Activated CD4-positive, CD25-positive, alpha-beta regulatory T cell treated with anti-CD3 and anti-CD28 coated beads, Interleukin-2, amount 50 U/mL, for 16 hours (primary cell): ENCODE measurements at regions not wholly inside any gene's neighbourhood (a gene's known extent, or its start where the extent isn't known, plus 50 kb on each side); places are given as distances from the start of the nearest gene placed in this dataset.
"Not testable (repeated sequence)": the region's sequence is repeated elsewhere in the genome, so short reads cannot be mapped to it uniquely, and the experiment has no call there.

Source experiments
- DNase-seq: peaks from one replicate; pipeline ENCODE4 v3.0.0-alpha.2; 2020; ENCODE audit warnings: low read depth, low spot score

DNA sequence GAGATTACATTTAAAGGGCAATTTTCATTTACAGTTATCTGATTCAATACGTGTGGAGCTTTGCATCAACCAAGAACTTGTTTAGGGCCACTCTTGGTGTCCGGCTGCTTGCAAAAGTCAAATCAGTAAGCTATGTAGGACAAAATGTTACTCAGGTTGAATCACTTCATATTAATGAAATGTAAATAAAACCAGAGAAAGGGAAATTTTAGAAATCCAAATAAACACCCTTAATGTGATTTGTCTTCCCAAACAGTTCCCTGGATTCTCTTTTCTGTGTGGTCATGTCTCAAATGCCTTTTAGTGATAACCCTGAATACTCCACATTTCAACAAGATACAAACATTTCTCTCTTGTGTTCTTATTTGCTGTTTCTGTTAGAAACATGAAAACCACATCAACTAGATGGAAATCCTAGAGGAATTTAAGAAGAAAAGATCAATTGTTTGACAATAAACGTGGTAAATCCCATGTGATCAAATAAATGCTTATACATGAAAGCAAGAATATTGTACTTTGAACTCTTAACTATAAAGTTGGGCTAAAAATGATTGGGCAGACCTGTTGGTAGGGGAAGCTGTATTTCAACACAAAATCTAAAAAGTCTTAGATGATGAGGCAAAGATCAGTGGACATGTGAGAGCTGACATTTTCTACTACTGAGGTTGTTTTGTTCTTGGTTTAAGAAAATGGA, 101.3 kb downstream of the CDC42EP3 start:
- DNase-seq = no peak

DNA sequence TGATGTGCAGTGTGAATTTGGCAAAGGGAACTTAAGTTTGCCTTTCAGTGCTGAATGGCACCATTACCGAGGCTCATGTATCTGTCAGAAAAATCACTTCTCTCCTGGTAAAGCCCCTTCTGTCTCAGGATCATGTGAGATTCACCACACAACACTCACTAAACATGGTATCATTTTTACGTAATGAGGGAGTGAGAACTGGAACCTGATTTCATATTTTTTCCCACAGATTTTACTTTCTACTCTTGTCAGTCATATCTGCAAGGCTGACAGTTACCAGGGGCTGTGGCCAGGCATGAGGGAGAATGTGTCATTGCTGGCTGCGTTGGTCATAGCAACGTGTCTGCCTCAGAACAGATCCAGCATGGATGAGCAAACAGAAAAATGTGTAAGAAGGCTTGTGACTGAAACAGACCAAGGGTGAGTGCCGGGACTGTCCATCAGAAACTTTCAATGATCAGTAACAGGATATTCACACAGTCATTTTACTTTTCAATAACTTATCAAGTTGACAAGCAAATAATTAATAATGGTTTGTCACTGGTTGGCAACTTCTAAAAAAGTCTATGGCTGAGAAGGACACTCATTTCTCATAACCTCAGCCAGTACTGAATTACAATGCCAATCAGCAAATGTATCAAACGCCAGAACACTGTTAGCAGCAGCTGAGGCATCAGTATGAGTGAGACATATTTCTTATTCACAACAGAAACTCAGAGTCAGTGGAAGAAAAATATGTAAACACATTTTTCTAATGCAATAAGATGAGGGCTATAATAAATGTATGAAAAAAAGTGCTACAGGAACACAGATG, 100.5 kb downstream of the CDC42EP3 start:
- no peak for DNase-seq

DNA sequence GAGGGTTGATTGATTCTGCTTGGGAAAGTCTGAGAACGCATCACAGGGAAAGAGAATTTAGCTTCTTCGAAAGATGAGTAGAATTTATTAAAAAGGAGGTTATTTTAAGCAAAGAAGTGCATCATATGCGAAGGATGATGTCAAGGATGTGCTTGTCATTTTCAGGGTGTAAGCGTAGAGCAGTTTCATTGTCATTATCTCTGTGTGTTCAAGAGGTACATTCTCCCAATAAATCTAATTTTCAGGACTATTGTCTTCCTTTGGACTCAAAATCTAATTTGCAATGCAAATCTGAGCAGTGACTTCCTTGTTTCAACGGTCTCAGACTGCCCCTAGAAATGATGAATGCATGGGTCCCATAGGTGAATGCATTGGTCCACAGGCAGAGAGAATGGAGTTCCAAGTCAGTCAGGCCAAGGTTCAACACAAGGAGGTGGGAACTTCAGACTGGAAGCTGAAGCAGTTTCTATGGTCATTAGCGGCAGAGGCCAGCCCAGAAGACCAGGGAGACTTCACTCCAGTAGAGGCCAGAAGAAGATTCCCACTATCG, 99.8 kb downstream of the CDC42EP3 start:
- no peak for DNase-seq

- DNase-seq = no peak
Measured at GRCh38 chr2:37573451-37574388, 97.7 kb downstream of the CDC42EP3 start.

DNA sequence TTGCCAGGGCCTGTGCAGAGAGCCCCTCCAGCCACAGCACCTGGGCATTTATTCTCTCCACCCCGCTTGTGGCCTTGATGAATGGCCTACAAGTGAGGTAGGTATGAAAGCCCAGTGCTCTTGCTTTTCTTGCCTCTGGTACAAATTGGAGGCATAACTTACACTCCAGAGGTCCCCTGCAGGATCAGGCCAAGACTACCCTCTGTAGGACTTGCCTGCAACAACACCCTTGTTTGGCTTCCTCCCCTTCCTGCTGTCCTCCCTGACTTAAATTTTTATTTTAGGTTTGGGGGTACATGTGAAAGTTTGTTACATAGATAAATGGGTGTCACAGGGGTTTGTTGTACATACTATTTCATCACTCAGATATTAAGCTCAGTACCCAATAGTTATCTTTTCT, 95.7 kb downstream of the CDC42EP3 start:
- no peak for DNase-seq

DNA sequence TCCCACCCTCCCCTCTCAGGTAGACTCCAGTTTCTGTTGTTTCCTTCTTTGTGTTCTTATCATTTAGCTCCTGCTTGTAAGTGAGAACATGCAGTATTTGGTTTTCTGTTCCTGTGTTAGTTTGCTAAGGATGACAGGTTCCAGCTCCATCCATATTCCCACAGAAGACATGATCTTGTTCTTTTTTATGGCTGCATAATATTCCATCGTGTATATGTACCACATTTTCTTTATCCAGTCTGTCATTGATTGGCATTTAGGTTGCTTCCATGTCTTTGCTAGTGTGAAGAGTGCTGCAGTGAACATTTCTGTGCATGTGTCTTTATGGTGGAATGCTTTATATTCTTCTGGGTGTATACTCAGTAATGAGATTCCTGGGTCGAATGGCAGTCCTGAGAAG, 95.2 kb downstream of the CDC42EP3 start:
- DNase-seq = not testable (repeated sequence)

- no peak for DNase-seq
Measured at GRCh38 chr2:37576831-37577230, 94.6 kb downstream of the CDC42EP3 start.

DNA sequence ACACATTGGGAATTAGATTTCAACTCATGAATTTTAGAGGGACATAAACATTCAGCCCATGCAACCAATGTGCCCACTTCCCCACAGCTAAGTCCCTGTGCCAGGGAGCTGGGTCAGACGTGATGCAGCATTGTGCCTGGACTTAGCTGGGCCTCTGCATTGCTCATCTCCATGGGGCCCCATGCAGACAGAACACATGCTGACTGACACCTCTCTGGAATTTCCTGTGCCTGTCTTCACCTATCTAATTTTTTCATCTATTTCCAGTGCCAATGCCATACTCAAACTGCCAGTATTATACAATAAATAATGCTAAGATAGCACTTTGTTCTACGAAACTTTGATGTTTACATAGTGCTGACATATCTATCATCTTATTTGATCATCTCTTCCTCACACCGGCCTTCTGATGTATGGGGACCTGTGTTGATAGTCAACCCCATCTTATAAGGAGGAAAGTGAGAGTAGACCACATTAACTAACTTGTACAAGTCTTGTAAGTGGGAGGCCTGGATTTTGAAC, 92.2 kb downstream of the CDC42EP3 start:
- DNase-seq = no peak

- DNase-seq = not testable (repeated sequence)
Measured at GRCh38 chr2:37579949-37580348, 91.5 kb downstream of the CDC42EP3 start.

- DNase-seq = no peak
Measured at GRCh38 chr2:37581433-37581832, 90.0 kb downstream of the CDC42EP3 start.

DNA sequence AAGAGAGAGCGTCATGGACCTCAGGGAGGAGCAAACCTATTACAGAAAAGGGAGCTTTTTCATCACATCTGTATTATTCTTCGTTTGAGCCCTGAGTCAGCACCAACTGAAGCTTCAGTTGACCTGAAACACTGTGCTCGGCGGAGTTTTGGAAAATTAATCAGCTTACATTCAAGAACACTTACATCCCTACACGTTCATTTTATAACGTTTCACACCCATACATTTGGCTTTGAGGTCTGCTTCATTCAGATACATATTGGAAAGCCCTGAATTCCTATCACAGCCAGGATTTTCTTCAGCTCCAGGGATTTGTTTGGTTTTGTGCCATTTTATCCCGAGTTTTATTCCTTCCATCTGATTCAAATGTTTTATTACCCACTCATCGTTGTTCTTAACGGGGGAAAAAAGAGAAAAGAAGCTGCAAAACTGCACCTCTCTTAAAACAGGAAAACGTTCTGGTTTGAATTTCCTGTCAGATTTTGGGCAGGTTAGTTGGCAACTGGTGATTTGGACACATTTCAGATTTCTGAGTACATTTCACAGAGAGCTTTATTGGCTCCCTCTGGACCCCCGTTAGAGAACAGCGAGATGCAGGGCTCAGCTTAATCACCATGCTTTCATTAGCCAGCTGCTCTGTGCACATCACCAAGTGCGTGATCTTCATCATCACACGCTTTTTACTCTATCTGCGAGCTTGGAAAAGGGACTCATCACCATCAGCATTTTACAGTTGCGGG, 88.8 kb downstream of the CDC42EP3 start:
- no peak for DNase-seq

GRCh38 chr2:37583402-37583801, 88.0 kb downstream of the CDC42EP3 start:
- DNase-seq = no peak

GRCh38 chr2:37583867-37584266, 87.6 kb downstream of the CDC42EP3 start:
- no peak for DNase-seq

DNA sequence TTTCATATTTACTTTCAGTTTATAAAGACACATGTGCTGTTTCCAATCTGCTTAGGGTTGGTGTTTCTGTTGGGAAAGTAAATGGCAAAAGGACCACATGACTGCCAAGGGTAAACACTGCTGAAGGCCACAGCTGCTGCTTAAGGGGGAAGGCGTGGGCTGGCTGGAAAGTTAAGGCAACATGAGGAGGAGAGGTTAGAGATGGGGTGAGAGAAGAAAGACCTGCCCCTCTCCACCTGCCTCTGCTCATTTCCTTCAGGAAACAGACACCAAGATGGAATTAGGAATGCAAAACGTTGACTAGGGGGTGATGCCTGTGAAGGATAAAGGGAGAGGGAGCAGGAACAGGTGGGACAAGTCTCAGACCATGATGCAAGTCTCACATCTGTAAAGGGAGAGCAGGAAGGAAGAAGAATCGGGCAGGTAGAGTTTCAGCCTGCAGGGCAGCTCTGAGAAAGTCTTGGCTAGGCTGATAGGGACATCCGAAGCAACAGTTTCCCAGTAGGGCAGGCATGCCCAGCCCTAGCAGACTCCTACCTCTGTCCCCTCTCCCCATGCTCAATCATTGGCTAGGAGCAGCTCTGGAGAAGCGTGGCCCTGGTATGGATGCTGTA, 86.0 kb downstream of the CDC42EP3 start:
- DNase-seq = no peak

- peak; percentile 45 for DNase-seq
Measured at GRCh38 chr2:37585982-37586621, 85.3 kb downstream of the CDC42EP3 start.

DNA sequence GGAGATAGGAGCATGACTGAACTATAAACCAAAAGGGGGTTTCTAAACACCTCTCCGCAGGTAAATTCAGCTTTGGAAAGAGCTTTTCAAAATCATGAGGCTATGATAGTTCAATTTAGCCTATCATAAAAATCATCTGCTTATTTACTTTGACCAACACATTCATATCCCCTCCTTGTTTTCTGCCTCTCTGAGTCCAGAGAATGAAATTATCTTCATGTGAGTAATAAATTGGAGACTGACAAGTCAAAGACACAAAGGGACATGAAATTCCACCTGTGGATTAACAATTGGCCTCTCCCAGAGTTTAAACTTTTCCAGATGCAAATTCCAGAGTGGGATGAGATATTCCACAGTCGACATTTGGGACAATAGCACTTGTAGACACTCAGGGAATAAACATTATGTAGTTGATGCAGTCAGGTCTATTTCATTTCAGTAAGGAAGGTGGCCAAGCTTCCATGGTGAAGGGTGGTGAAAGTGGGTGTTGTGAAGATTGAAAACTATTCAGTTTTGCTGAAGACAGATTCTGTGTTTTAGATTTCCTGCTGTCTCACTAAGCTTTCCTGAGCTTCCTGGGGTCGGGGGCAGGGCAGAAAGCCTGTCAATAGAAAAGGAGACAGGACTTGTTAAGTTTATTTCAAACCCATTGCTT, 84.7 kb downstream of the CDC42EP3 start:
- DNase-seq = no peak

DNA sequence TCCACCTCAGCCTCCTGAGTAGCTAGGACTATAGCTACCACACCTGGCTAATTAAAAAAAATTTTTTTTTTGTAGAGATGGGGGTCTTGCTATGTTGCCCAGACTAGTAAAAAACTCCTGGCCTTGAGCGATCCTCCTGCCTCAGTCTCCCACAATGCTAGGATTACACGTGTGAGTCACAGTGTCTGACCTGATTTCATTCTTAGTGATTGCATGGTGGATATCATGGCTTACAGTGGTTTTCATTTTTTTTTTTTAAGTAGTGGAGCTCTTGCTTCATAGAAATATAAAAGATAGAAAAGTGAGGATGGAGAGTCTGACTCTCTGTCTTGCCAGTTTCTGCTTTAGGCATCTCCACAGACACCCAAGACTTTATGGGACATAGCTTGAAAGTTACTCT, 83.6 kb downstream of the CDC42EP3 start:
- no peak for DNase-seq

DNA sequence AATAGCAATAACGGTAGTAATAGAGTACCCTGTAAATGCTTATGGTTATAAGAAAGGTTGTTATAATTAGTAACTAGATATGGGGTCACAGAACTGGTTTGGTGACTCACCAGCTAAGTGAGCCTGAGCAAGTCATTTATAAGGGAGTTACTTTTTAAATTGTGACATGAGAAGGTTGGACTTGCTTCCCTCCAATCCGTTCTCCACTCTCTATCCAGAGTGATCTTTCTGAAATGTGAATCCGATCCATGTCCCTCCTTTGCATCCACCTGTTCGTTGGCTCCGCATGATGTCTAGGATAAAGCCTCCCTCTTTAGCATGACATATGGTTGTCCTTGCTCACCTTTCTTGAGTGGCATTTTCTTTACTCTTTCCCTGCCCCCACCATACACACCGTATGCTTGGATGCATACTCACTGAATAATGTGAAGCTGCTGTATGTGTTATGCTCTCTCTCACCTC, 83.1 kb downstream of the CDC42EP3 start:
- no peak for DNase-seq

- no peak for DNase-seq
Measured at GRCh38 chr2:37589298-37589697, 82.1 kb downstream of the CDC42EP3 start.
